GM10266 (cell line): ENCODE measurements at regions not wholly inside any gene's neighbourhood (a gene's known extent, or its start where the extent isn't known, plus 50 kb on each side); places are given as distances from the start of the nearest gene placed in this dataset.

Experiments
- DNase-seq: peaks from one replicate; pipeline ENCODE4 v3.0.0; 2012; ENCODE audit errors: extremely low spot score
- CTCF ChIP-seq: IDR thresholded peaks from 2 replicates; pipeline ENCODE4 v1.5.1; 2012; ENCODE audit warnings: mild to moderate bottlenecking, low read depth; ENCODE audit not compliant: control insufficient read depth, insufficient read depth; ENCODE audit errors: missing control alignments

GRCh38 chr5:56522169-56522568 lies 289.0 kb upstream of the ANKRD55 start:
- DNase-seq: no peak
- no peak for TF ChIP-seq CTCF

GRCh38 chr5:56520986-56521730 lies 288.0 kb upstream of the ANKRD55 start:
- no peak for DNase-seq
- no peak for TF ChIP-seq CTCF

- DNase-seq: no peak
- TF ChIP-seq CTCF: no peak
Measured at GRCh38 chr5:56518820-56519219, 285.7 kb upstream of the ANKRD55 start.

- no peak for TF ChIP-seq CTCF
- DNase-seq: no peak
Measured at GRCh38 chr5:56517011-56517416, 283.9 kb upstream of the ANKRD55 start.

GRCh38 chr5:56516441-56516840 lies 283.3 kb upstream of the ANKRD55 start:
- no peak for DNase-seq
- no peak for TF ChIP-seq CTCF

GRCh38 chr5:56516035-56516434 lies 282.9 kb upstream of the ANKRD55 start:
- no peak for DNase-seq
- no peak for TF ChIP-seq CTCF

- TF ChIP-seq CTCF: no peak
- no peak for DNase-seq
Measured at GRCh38 chr5:56515011-56515410, 281.9 kb upstream of the ANKRD55 start.
